Astrocyte (in vitro differentiated cells and primary cell): ENCODE measurements at regions not wholly inside any gene's neighbourhood (a gene's known extent, or its start where the extent isn't known, plus 50 kb on each side); places are given as distances from the start of the nearest gene placed in this dataset.

Experiments used
- DNase-seq: peaks from one replicate; pipeline ENCODE4 v3.0.0-alpha.2; 2010; ENCODE audit warnings: low read depth
- FAIRE-seq: peaks from 2 replicates; lab custom pipeline; 2011; peaks lifted over from hg19 to GRCh38; lab: Jason Lieb, UNC
- H2AFZ ChIP-seq: 2 replicates; pipeline ENCODE4 v1.6.0; 2012; ENCODE audit warnings: low read depth, low read length, inconsistent platforms
- H3K27ac ChIP-seq: 2 replicates; pipeline ENCODE4 v1.5.1; 2011; ENCODE audit warnings: low read depth, low read length, inconsistent platforms
- H3K27me3 ChIP-seq: 2 replicates; pipeline ENCODE4 v1.6.0; 2011; ENCODE audit warnings: low read length, inconsistent platforms; ENCODE audit not compliant: insufficient read depth
- H3K36me3 ChIP-seq: 2 replicates; pipeline ENCODE4 v1.5.1; 2011; ENCODE audit warnings: low read length, inconsistent platforms; ENCODE audit not compliant: insufficient read depth
- H3K4me1 ChIP-seq: 2 replicates; pipeline ENCODE4 v1.5.1; 2011; ENCODE audit warnings: low read length, inconsistent platforms; ENCODE audit not compliant: insufficient read depth
- H3K4me2 ChIP-seq: 2 replicates; pipeline ENCODE4 v1.6.0; 2012; ENCODE audit warnings: low read length, inconsistent platforms
- H3K4me3 ChIP-seq: 2 replicates; pipeline ENCODE4 v1.5.1; 2011; ENCODE audit warnings: low read depth, mild to moderate bottlenecking, low read length, inconsistent platforms; ENCODE audit not compliant: insufficient read depth
- H3K79me2 ChIP-seq: 2 replicates; pipeline ENCODE4 v1.6.0; 2012; ENCODE audit warnings: mild to moderate bottlenecking, low read length, inconsistent platforms; ENCODE audit not compliant: insufficient read depth
- H3K9ac ChIP-seq: 2 replicates; pipeline ENCODE4 v1.6.0; 2012; ENCODE audit warnings: mild to moderate bottlenecking, low read length, inconsistent platforms
- H3K9me3 ChIP-seq: 2 replicates; pipeline ENCODE4 v1.5.1; 2012; ENCODE audit warnings: low read depth, mild to moderate bottlenecking, low read length, inconsistent platforms; ENCODE audit not compliant: insufficient read depth
- H4K20me1 ChIP-seq: 2 replicates; pipeline ENCODE4 v1.6.0; 2012; ENCODE audit warnings: low read length, inconsistent platforms; ENCODE audit not compliant: insufficient read depth
- H3K27ac Mint-ChIP-seq: one replicate; pipeline ENCODE4 v1.8.0; 2021; ENCODE audit warnings: mild to moderate bottlenecking, mixed read lengths; ENCODE audit not compliant: unreplicated experiment
- H3K27me3 Mint-ChIP-seq: one replicate; pipeline ENCODE4 v1.8.0; 2021; ENCODE audit warnings: low read depth, mixed read lengths; ENCODE audit not compliant: unreplicated experiment
- H3K36me3 Mint-ChIP-seq: one replicate; pipeline ENCODE4 v1.8.0; 2021; ENCODE audit warnings: low read depth, mixed read lengths; ENCODE audit not compliant: unreplicated experiment
- H3K4me1 Mint-ChIP-seq: one replicate; pipeline ENCODE4 v1.8.0; 2021; ENCODE audit warnings: low read depth, mixed read lengths; ENCODE audit not compliant: unreplicated experiment
- H3K4me3 Mint-ChIP-seq: one replicate; pipeline ENCODE4 v1.8.0; 2021; ENCODE audit warnings: mild to moderate bottlenecking, moderate library complexity, mixed read lengths; ENCODE audit not compliant: unreplicated experiment
- H3K9me3 Mint-ChIP-seq: one replicate; pipeline ENCODE4 v1.8.0; 2021; ENCODE audit warnings: mild to moderate bottlenecking, mixed read lengths; ENCODE audit not compliant: unreplicated experiment
- EZH2 ChIP-seq: IDR thresholded peaks from 2 replicates; pipeline ENCODE4 v1.6.1; 2012; ENCODE audit warnings: mild to moderate bottlenecking, low read length, inconsistent platforms; ENCODE audit not compliant: insufficient read depth
- TF ChIP-seq, protein P1 (sequence below): IDR thresholded peaks from 2 replicates; pipeline ENCODE4 v1.5.1; 2011; ENCODE audit warnings: low read depth, mild to moderate bottlenecking, inconsistent platforms, low read length, moderate library complexity; ENCODE audit not compliant: insufficient read depth

DNA sequence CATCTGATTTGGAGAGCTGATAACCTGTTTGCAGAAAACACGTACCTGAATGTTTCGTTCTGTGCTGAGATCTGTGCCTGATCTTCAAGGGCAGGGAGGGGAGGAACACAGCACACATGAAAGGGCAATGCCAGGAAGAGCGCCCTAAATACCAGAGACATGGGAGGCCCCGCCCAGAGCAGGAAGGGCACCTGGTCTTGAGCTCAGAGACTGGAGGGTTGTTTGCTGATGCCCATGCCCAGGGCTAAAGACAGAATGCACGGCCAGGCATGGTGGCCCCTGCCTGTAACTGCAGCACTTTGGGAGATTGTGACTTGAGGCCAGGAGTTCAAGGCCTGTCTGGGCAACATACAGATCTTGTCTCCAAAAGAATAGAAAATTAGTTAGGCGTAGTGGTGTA lies 183.2 kb downstream of the TUBA3C start:
- H3K4me3 Mint-ChIP-seq = no peak overlapping the region
- H3K27me3 Mint-ChIP-seq = no peaks in the 10 kb centered on the region
- Histone ChIP-seq H3K27ac (no peak overlapping the region), H4K20me1 (no peaks in the 10 kb centered on the region), H3K36me3 (no peaks in the 10 kb centered on the region), H3K9me3 (peaks cover 17% of the 10 kb centered on the region), H2AFZ (no peak overlapping the region), H3K79me2 (no peaks in the 10 kb centered on the region), H3K9ac (no peak overlapping the region), H3K4me1 (no peaks in the 10 kb centered on the region), H3K27me3 (no peaks in the 10 kb centered on the region), H3K4me2 (no peak overlapping the region), H3K4me3 (no peak overlapping the region)
- DNase-seq (no peak), FAIRE-seq (no peak)
- H3K9me3 Mint-ChIP-seq = peaks cover 31% of the 10 kb centered on the region
- TF ChIP-seq EZH2 = no peak
- TF ChIP-seq, protein P1, sequence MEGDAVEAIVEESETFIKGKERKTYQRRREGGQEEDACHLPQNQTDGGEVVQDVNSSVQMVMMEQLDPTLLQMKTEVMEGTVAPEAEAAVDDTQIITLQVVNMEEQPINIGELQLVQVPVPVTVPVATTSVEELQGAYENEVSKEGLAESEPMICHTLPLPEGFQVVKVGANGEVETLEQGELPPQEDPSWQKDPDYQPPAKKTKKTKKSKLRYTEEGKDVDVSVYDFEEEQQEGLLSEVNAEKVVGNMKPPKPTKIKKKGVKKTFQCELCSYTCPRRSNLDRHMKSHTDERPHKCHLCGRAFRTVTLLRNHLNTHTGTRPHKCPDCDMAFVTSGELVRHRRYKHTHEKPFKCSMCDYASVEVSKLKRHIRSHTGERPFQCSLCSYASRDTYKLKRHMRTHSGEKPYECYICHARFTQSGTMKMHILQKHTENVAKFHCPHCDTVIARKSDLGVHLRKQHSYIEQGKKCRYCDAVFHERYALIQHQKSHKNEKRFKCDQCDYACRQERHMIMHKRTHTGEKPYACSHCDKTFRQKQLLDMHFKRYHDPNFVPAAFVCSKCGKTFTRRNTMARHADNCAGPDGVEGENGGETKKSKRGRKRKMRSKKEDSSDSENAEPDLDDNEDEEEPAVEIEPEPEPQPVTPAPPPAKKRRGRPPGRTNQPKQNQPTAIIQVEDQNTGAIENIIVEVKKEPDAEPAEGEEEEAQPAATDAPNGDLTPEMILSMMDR = no peak
- no peak overlapping the region for H3K27ac Mint-ChIP-seq
- no peaks in the 10 kb centered on the region for H3K36me3 Mint-ChIP-seq
- no peaks in the 10 kb centered on the region for H3K4me1 Mint-ChIP-seq

DNA sequence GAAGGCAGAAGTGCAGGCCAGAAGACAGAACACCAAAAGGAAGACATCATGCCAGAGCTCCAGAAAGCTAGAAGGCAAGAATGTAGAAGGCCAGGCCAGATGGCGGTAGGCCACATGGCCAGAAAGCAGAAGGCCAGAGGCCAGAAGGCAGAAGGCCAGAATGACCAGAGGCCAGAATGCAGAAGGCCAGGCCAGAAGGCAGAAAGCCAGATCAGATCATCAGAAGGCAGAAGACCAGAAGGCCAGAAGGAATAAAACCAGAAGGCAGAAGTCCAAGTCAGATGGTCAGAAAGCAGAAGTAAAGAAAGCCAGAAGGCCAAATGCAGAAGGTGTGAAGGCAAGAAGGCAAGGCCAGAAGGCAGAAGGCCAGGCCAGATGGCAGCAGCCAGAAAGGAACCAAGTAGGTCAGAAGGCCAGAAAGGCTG lies 185.0 kb downstream of the TUBA3C start:
- no peak overlapping the region for H3K27ac Mint-ChIP-seq
- Histone ChIP-seq H3K79me2 (no peaks in the 10 kb centered on the region), H3K9ac (no peak overlapping the region), H2AFZ (no peak overlapping the region), H4K20me1 (no peaks in the 10 kb centered on the region), H3K4me2 (no peak overlapping the region), H3K36me3 (no peaks in the 10 kb centered on the region), H3K4me3 (no peak overlapping the region), H3K9me3 (peaks cover 20% of the 10 kb centered on the region), H3K27me3 (no peaks in the 10 kb centered on the region), H3K4me1 (no peaks in the 10 kb centered on the region), H3K27ac (no peak overlapping the region)
- no peak overlapping the region for H3K4me3 Mint-ChIP-seq
- no peak for FAIRE-seq
- H3K27me3 Mint-ChIP-seq = no peaks in the 10 kb centered on the region
- TF ChIP-seq, protein P1 = no peak
- no peak for TF ChIP-seq EZH2
- no peaks in the 10 kb centered on the region for H3K4me1 Mint-ChIP-seq
- H3K36me3 Mint-ChIP-seq = no peaks in the 10 kb centered on the region
- DNase-seq = no peak
- H3K9me3 Mint-ChIP-seq = peaks cover 35% of the 10 kb centered on the region

DNA sequence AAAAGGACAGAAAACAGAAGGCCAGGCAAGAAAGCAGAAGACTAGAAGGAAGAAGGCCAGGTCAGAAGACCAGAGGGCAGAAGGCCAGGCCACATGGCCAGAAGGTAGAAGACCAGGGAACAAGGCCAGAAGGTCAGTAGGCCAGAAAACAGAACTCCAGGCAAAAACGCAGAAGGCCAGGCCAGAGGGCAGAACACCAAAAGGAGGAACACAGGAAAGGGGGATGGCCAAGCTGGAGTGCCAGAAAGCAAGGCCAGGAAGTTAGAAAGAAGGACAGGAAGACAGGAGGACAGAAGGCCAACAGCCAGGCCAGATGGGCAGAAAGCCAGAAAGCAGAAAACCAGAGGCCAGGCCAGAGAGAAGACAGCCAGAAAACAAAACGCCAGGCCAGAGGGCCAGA lies 185.4 kb downstream of the TUBA3C start:
- H2AFZ ChIP-seq = no peak overlapping the region
- TF ChIP-seq EZH2 = no peak
- TF ChIP-seq, protein P1 = no peak
- no peaks in the 10 kb centered on the region for H3K36me3 ChIP-seq
- no peaks in the 10 kb centered on the region for H3K4me1 Mint-ChIP-seq
- no peaks in the 10 kb centered on the region for H4K20me1 ChIP-seq
- H3K27ac ChIP-seq = no peak overlapping the region
- no peak overlapping the region for H3K27ac Mint-ChIP-seq
- DNase-seq (no peak), FAIRE-seq (no peak)
- no peak overlapping the region for H3K4me3 Mint-ChIP-seq
- H3K9ac ChIP-seq = no peak overlapping the region
- H3K79me2 ChIP-seq = no peaks in the 10 kb centered on the region
- peaks cover 20% of the 10 kb centered on the region for H3K9me3 ChIP-seq
- no peaks in the 10 kb centered on the region for H3K36me3 Mint-ChIP-seq
- no peak overlapping the region for H3K4me2 ChIP-seq
- peaks cover 39% of the 10 kb centered on the region for H3K9me3 Mint-ChIP-seq
- H3K27me3 ChIP-seq = no peaks in the 10 kb centered on the region
- no peak overlapping the region for H3K4me3 ChIP-seq
- no peaks in the 10 kb centered on the region for H3K4me1 ChIP-seq
- H3K27me3 Mint-ChIP-seq = no peaks in the 10 kb centered on the region
